ENCODE measurements at regions not wholly inside any gene's neighbourhood (a gene's known extent, or its start where the extent isn't known, plus 50 kb on each side); places are given as distances from the start of the nearest gene placed in this dataset.

DNA sequence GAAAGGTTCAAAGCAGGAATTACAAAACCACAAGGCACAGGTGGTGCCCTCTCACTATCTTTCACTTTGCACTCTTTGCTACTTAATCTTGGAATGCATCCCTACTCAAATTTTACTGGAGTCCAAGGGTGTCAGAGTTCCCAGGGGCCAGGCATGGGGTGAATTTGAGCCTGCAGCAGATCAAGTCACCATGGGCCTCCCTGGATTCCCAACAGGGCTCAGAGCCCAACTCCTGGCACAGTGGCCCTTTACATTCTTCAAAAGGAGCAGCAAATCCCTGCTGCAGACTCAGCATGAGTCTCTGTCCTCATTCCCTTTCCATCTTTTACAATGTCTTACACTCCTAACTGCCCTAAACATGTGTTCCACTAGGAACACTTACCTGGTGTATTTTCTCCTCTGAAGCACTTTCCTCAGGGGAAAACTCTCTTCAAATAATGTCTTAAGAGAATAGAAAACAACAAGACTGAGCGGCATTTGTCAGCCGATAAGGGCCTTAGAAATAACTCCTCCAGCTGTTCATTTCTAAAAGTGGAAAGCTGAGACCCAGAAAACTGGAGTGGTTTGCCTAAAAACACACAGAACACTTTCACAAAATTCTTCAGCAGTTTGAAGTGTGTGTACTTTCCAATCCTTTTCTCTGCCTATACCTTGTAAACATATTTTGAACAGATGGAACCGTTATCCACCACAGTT is 596.0 kb downstream of the INSC start:
- peak; percentile 30 to 33 for DNase-seq
- Histone ChIP-seq H3K36me3 (no peaks in the 10 kb centered on the region), H3K27ac (peak overlapping the region; percentile 66 to 75 (median 74)), H3K9me3 (no peaks in the 10 kb centered on the region), H3K27me3 (no peaks in the 10 kb centered on the region), H3K4me3 (replicated peaks in 1 of 3) (no peak overlapping the region), H3K4me1 (peaks cover 26 to 46% of the 10 kb centered on the region in 2 donors)
- intact Hi-C loops (cut with DNase I): no loop called here
- 28 to 51% methylated on average over 3 of the region's 3 CpGs for WGBS, 2 donors
- TF ChIP-seq CTCF (IDR thresholded peaks at IDR 0.05): no peak
- no peak for TF ChIP-seq POLR2A (IDR thresholded peaks at IDR 0.05)

- intact Hi-C loops (cut with DNase I): no loop called here
- TF ChIP-seq CTCF (IDR thresholded peaks at IDR 0.05): no peak
- no peak for TF ChIP-seq POLR2A (IDR thresholded peaks at IDR 0.05)
- Histone ChIP-seq H3K9me3 (no peaks in the 10 kb centered on the region), H3K4me3 (replicated peaks in 1 of 3) (no peak overlapping the region), H3K27me3 (no peaks in the 10 kb centered on the region), H3K36me3 (no peaks in the 10 kb centered on the region), H3K4me1 (peaks cover 26 to 47% of the 10 kb centered on the region in 2 donors), H3K27ac (peak overlapping the region; percentile 33 to 75 (median 66))
- DNase-seq: no peak
- 28 to 53% methylated on average over 2 of the region's 2 CpGs for WGBS, 2 donors
These were observed 596.6 kb downstream of the INSC start for GRCh38 chr11:15711311-15711710.

DNA sequence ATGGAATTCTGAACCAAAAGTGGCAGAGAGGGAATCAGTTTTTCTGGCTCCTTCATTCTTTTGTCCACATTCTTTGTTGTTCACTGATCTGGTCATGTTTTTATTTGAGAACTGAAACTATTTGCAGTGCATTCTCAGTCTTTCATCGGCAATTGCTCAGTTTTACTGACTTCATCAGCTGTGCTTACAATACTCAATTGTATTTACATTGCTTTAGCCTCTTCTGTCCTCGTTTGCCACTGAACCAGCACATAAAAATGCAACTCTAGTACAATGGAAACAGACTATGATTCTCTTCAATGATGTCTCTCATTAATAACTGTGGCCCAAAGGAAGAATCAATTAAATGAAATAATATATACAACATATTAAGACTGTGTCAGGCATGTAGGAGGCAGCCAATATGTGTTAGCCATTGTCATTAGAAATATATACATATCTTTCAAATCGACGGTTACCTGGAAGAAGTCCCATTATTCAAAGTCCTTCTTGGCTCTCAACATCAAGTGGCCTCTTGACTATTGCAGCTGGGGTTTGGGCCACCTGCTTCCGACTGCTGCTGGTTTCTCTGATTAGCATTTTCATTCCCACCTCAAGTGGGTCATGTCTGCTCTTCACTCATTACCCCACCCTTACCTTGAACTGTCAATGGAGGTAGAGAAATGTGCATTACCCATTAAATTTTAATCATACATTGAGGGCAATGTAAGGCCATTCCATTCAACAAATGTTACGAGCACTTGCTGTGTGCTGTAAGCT is 600.1 kb downstream of the INSC start:
- intact Hi-C loops (cut with DNase I): no loop called here
- WGBS, 2 donors: 43 to 51% methylated on average over 6 of the region's 6 CpGs

DNA sequence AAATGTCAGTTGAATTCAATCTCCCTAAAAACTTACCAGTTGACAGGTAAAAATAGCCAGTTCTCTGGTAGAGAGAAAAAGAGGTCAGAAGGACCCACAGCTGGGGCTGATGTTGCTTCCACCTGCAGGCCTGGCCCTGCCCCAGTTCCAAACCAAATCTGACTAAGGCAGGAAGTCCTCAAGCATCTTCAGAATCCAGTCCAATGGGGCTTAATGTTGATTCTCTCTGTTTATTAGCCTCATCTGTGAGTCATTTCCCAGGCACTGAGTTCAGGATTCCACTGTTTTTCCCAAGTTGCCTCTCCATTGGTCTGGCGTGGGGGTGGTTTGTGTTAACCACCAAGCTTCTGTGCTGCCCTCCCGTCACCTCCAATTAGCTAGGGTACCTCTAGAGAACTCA is 601.8 kb downstream of the INSC start:
- Histone ChIP-seq H3K27ac (no peak overlapping the region), H3K36me3 (no peaks in the 10 kb centered on the region), H3K27me3 (no peaks in the 10 kb centered on the region), H3K4me1 (peaks cover 9 to 20% of the 10 kb centered on the region in 2 donors), H3K9me3 (no peaks in the 10 kb centered on the region), H3K4me3 (replicated peaks in 1 of 3) (no peak overlapping the region)
- TF ChIP-seq CTCF (IDR thresholded peaks at IDR 0.05) (no peak), POLR2A (IDR thresholded peaks at IDR 0.05) (no peak)
- DNase-seq: no peak
- intact Hi-C loops (cut with DNase I): loop anchor here (2.0 kb wide), 1 partner anchor 52 kb away; no protein-coding TSS in a partner anchor
- 77 to 100% methylated on average over 2 of the region's 2 CpGs for WGBS, 2 donors

More for the DNA sequence above, 600.1 kb downstream of the INSC start:
- Histone ChIP-seq H3K4me3 (replicated peaks in 1 of 3) (no peak overlapping the region), H3K27me3 (no peaks in the 10 kb centered on the region), H3K36me3 (no peaks in the 10 kb centered on the region), H3K4me1 (peaks cover 19 to 35% of the 10 kb centered on the region in 2 donors), H3K9me3 (no peaks in the 10 kb centered on the region), H3K27ac (peak overlapping the region; percentile 34 to 62 (median 60))
- DNase-seq: peak; percentile 19 to 27
- no peak for TF ChIP-seq POLR2A (IDR thresholded peaks at IDR 0.05)
- no peak for TF ChIP-seq CTCF (IDR thresholded peaks at IDR 0.05)

GRCh38 chr11:15720460-15720859 is 605.7 kb downstream of the INSC start:
- 90 to 92% methylated on average over 5 of the region's 5 CpGs for WGBS, 2 donors
- H3K27ac ChIP-seq: no peak overlapping the region
- no peaks in the 10 kb centered on the region for H3K9me3 ChIP-seq
- TF ChIP-seq CTCF (IDR thresholded peaks at IDR 0.05): no peak
- no peak for TF ChIP-seq POLR2A (IDR thresholded peaks at IDR 0.05)
- no peak overlapping the region for H3K4me3 ChIP-seq (replicated peaks in 1 of 3)
- H3K4me1 ChIP-seq: peaks cover 7 to 8% of the 10 kb centered on the region in 2 donors
- intact Hi-C loops (cut with DNase I): no loop called here
- H3K27me3 ChIP-seq: no peaks in the 10 kb centered on the region
- H3K36me3 ChIP-seq: no peaks in the 10 kb centered on the region
- DNase-seq: no peak
